HG03135 (cell line): ENCODE measurements at regions not wholly inside any gene's neighbourhood (a gene's known extent, or its start where the extent isn't known, plus 50 kb on each side); places are given as distances from the start of the nearest gene placed in this dataset.

Source experiments
- ATAC-seq: cut with Tn5 transposase; IDR thresholded peaks from one replicate; pipeline ENCODE4 v1.9.1; 2021; ENCODE audit warnings: mild to moderate bottlenecking, moderate library complexity; ENCODE audit not compliant: unreplicated experiment

GRCh38 chr20:4560667-4561066, 125.6 kb upstream of the PRNP start:
- ATAC-seq: no peak

DNA sequence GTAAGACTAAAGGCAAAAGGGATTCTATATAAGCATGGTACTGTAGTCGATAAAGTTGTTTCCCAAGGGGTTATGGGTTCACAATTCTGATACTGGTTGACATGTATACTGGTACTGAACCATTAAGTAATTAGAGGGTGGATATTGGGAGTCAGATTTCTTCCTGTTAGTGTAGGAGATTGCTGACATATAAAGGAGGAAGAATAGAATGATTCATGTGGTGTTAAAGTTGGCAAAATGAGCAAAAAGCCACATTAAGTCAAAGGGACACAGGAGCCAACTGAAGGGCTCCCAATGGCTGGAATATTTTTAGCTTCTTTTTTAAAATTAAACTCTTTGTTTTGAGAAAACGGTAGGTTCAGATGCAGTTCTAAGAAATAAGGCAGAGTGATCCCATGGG, 126.3 kb upstream of the PRNP start:
- ATAC-seq: no peak

- ATAC-seq: no peak
Observed at GRCh38 chr20:4559106-4559505, 127.2 kb upstream of the PRNP start.

DNA sequence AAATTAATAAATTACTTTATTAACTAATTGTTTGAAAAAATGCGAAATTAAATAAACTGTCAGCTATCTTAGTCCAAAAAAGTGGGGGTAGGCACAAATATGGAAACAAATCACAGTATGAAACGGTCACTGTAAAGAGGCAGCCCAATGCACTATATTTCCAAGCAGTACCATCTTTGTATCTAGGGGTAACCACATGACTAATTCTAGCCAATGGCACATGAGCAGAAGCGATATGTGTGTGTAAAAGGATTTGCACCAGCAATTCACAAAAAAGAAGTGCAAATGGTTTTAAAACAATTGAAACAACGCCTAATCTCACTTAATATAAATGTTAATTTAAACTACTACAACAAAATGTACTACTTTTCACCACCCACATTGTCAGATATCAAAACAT, 129.5 kb upstream of the PRNP start:
- ATAC-seq: no peak

GRCh38 chr20:4555188-4555890, 130.9 kb upstream of the PRNP start:
- no peak for ATAC-seq

GRCh38 chr20:4554346-4554745, 131.9 kb upstream of the PRNP start:
- no peak for ATAC-seq

DNA sequence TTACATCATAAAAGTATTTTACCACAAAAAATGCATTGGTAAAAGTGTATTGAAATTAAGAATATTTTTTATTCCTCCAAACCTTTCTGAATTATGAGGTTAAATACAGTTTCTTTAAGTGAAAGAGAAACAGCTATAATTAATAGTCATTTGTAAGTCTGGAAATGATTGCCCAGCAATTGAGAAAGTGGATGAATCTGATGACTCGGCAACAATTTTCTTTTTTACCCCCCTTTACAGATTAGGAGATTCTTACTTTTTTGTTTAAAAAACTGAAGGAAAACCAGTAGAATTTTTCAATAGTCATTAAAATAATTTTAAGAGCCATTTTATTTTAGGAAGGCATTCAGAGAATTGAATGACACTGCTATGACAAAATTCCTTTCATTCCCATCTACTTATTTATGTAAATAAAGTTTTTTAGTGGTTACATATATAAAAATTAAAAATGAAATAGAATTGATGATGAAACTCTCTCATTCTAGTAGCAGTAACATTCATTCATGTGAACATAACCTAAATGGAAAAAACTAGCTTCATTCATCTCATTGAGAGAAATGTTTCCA, 134.1 kb upstream of the PRNP start:
- no peak for ATAC-seq

- no peak for ATAC-seq
Observed at GRCh38 chr20:4550740-4551139, 135.5 kb upstream of the PRNP start.

- ATAC-seq: no peak
Observed at GRCh38 chr20:4549711-4550259, 136.5 kb upstream of the PRNP start.

GRCh38 chr20:4548552-4548951, 137.7 kb upstream of the PRNP start:
- no peak for ATAC-seq

DNA sequence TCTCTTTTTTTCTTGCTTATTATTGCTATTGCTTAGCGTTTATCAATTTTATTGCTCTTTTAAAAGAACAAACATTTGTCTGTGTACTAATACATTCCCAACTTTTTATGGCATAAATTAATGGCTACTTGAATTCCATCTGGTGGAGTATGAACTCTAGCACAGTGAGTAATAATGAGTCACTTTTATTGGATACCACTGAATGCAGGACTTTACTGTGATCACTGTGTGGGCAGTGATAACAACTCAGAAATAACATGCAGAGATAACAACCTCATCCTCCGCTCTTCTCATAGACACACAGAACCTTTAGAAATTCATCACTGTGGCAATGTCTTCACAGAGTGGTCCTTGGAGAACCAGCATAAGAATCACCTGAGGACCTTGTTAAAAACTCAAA, 139.5 kb upstream of the PRNP start:
- no peak for ATAC-seq

DNA sequence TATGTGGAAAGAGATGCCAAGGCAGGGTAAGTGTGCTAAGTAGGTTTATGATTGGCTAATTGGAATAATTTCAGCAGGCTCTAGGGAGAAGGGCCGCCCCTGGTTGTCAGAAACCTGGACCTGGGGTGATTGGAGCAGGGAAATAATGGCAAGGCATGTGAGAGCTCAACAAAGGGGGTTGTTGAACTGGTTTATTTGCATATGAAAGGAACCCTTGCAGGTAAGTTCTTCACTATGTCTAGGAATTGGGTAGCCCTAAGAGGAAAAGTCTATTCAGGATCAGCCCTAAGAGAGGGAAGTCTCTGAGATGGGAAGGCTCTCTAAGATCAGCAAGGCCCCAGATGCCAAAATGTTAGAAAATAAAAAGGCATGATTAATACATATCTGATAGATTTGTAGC, 139.9 kb upstream of the PRNP start:
- ATAC-seq: no peak

- no peak for ATAC-seq
Observed at GRCh38 chr20:4545526-4545925, 140.7 kb upstream of the PRNP start.

DNA sequence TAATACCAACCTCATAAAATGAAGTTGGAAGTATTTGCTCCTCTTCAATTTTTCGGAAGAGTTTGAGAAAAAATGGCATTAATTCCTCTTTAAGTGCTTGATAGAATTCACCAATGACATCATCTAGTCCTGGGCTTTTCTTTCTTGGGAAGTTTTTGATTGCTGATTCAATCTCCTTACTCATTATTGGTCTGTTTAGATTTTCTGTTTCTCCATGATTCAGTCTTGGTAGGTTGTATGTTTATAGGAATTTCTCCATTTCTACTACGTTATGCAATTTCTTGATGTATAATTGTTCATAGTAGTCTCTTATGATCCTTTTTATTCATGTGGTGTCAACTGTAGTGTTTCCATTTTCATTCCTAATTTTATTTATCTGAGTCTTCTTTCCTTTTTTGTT, 141.5 kb upstream of the PRNP start:
- no peak for ATAC-seq

DNA sequence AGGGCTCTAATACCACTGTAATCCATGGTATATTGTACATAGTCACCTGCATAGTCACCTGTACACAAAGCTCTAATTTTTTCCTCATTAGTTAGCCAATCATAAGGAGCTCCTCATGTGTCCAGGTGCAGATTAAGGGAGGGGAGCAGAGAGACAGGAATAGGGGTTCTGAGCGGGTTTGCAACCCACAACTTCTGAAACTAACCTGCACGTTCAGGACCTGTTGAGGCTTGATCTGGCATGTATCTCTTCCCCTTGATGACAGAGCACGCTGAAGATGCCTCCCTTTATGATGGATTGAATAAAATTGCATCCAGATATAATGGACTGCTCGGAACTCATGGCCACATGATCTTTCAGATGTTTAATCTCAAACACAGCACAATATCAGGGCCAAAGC, 144.0 kb upstream of the PRNP start:
- no peak for ATAC-seq

DNA sequence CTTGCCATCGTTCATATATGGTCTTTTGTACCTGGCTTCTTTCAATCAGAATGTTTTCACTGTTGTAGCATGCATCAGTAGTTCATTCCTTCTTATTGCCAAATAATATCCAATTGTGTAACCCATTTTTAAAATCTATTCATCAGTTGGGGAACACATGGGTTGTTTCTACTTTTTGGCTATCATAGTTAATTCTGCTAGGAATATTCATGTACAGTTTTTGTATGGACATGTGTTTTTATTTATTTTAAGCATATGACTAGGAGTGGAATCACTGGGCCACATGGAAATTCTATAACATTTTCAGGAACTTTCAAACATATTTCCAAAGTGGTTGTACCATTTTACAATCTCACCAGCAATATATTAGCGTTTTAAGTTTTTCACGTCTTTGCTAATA, 151.9 kb upstream of the PRNP start:
- no peak for ATAC-seq

DNA sequence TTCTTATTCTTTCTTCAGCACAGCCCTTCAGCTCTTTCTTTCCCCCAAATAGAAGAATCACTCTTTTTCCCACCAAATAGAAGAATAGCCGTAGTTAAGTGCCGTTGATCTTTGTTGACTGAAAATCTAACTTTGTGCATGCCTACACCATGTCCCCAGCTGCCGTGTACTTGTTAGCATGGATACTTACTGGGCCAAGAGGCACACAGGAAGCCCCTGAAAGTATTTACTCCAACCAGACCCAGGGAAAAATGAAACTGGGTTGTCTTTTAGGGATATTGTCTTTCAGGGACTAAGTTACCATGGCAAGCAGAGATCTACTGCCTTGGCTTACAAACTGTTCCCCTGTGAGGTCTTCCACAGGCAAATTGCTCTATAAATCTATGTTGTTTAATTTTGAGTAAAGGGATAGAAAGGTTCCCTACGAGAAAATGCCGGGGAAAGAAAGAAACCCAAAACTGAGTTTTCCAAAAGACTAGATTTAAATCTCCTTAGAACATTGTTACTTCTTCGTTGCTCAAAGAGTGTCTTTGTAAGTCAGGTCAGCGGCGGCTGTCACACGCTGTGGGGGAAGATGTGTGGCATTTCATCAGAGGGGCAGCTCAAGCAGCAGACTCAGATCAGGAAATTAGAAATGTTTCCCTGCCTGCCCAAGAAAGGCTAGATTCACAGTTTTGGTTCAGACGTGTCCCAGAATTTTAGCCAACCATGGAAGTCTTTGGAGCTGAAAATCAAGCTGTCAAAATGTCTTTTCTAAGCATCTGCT, 152.7 kb upstream of the PRNP start:
- no peak for ATAC-seq

- ATAC-seq: no peak
Observed at GRCh38 chr20:4532772-4533171, 153.5 kb upstream of the PRNP start.

- ATAC-seq: no peak
Observed at GRCh38 chr20:4524792-4525191, 161.5 kb upstream of the PRNP start.

DNA sequence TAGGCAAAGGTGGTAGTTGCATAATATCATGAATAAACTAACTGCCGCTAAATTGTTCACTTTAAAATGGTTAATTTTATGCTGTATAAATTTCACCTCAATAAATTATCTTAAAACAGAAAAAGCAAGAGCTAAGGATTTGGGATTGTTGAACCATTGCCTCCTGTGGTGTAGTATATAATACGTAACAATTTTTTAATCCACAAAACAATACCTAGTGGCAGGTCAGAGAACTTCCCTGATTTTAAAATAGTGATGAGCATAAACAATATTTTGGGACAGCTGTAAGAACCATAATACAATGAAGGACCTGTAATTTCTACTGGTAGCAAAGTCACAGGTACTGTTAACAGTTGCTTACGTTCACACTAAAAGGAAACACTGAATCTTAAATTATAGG, 161.9 kb upstream of the PRNP start:
- no peak for ATAC-seq

DNA sequence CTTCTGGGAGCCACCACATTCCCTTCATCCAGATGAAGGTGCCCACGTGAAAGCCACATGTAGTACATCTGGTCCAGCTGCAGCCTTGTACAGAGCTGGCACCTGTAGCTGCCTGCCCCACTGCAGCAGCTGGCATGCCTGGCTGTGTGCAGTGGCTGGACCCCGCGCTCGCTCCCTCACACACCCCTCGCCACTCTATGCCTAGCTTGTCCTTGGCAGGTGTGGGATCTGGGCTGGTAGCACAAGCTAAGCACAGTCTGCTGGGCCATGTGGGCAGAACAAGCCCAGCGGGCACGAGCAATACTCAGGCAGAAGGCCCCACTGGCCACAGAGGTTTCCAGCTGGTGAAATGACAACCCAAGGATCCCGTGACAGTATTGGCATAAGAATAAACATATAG, 163.9 kb upstream of the PRNP start:
- ATAC-seq: no peak
